NCI-H345 treated with DMSO at 0.1 percent for 48 hours (cell line): ENCODE measurements at regions not wholly inside any gene's neighbourhood (a gene's known extent, or its start where the extent isn't known, plus 50 kb on each side); places are given as distances from the start of the nearest gene placed in this dataset.

Experiments
- DNase-seq: peaks from one replicate; lab custom pipeline; 2025; ENCODE audit not compliant: unreplicated experiment; lab: John Stamatoyannopoulos, UW

- DNase-seq = no peak
Measured at GRCh38 chr3:6142707-6143106, 718.2 kb upstream of the GRM7 start.

GRCh38 chr3:6147883-6148282 lies 713.0 kb upstream of the GRM7 start:
- DNase-seq = no peak

GRCh38 chr3:6155650-6156338 lies 705.1 kb upstream of the GRM7 start:
- no peak for DNase-seq

- no peak for DNase-seq
Measured at GRCh38 chr3:6165951-6166350, 695.0 kb upstream of the GRM7 start.

GRCh38 chr3:6168256-6168655 lies 692.7 kb upstream of the GRM7 start:
- no peak for DNase-seq

GRCh38 chr3:6172871-6173642 lies 687.9 kb upstream of the GRM7 start:
- DNase-seq = no peak

GRCh38 chr3:6177417-6177816 lies 683.5 kb upstream of the GRM7 start:
- DNase-seq = no peak

GRCh38 chr3:6179761-6180160 lies 681.2 kb upstream of the GRM7 start:
- DNase-seq = no peak

- no peak for DNase-seq
Measured at GRCh38 chr3:6180171-6180570, 680.7 kb upstream of the GRM7 start.

GRCh38 chr3:6182476-6182875 lies 678.4 kb upstream of the GRM7 start:
- no peak for DNase-seq

GRCh38 chr3:6182909-6183308 lies 678.0 kb upstream of the GRM7 start:
- no peak for DNase-seq

- DNase-seq = no peak
Measured at GRCh38 chr3:6189384-6189783, 671.5 kb upstream of the GRM7 start.

- no peak for DNase-seq
Measured at GRCh38 chr3:6204891-6205290, 656.0 kb upstream of the GRM7 start.

GRCh38 chr3:6216135-6217026 lies 644.5 kb upstream of the GRM7 start:
- DNase-seq = peak; percentile 34

- no peak for DNase-seq
Measured at GRCh38 chr3:6220447-6220846, 640.5 kb upstream of the GRM7 start.

GRCh38 chr3:6222069-6222468 lies 638.8 kb upstream of the GRM7 start:
- DNase-seq = no peak

- no peak for DNase-seq
Measured at GRCh38 chr3:6223572-6223971, 637.3 kb upstream of the GRM7 start.

- DNase-seq = no peak
Measured at GRCh38 chr3:6228958-6229683, 631.8 kb upstream of the GRM7 start.

GRCh38 chr3:6229778-6230410 lies 631.0 kb upstream of the GRM7 start:
- DNase-seq = no peak

- DNase-seq = no peak
Measured at GRCh38 chr3:6242104-6242503, 618.8 kb upstream of the GRM7 start.

GRCh38 chr3:6248528-6248927 lies 612.4 kb upstream of the GRM7 start:
- no peak for DNase-seq
